Kidney (tissue), 13 donors: ENCODE measurements at regions not wholly inside any gene's neighbourhood (a gene's known extent, or its start where the extent isn't known, plus 50 kb on each side); places are given as distances from the start of the nearest gene placed in this dataset.
A peak's percentile ranks its signal among the peaks of the same experiment; 100 is the strongest.

Experiments used
- DNase-seq, 5 donors: peaks; one replicate each; pipeline ENCODE4 v3.0.0-alpha.2; 2013 to 2020
- FAIRE-seq: peaks from 2 replicates; lab custom pipeline; 2012; peaks lifted over from hg19 to GRCh38; lab: Jason Lieb, UNC
- H3K27ac ChIP-seq, 2 donors: one replicate each; pipeline ENCODE4 v1.7.0; 2013; ENCODE audit warnings: low read depth in 2 of 2, low read length in 2 of 2, inconsistent platforms in 1 of 2
- H3K27me3 ChIP-seq: one replicate; pipeline ENCODE4 v1.7.1; 2013; ENCODE audit warnings: low read length, inconsistent platforms; ENCODE audit not compliant: control insufficient read depth, insufficient read depth
- H3K36me3 ChIP-seq, 3 donors: one replicate each; pipeline versions ENCODE4 v1.7.0 to v1.7.1; 2013; ENCODE audit warnings: low read length in 3 of 3, control low read depth in 1 of 3, inconsistent platforms in 1 of 3; ENCODE audit not compliant: insufficient read depth in 3 of 3, control insufficient read depth in 2 of 3
- H3K4me1 ChIP-seq, 3 donors: one replicate each; pipeline versions ENCODE4 v1.7.0 to v1.7.1; 2013; ENCODE audit warnings: low read length in 3 of 3, inconsistent platforms in 1 of 3, low read depth in 1 of 3; ENCODE audit not compliant: control insufficient read depth in 2 of 3, insufficient read depth in 2 of 3
- H3K4me3 ChIP-seq, 3 donors: one replicate each; pipeline versions ENCODE4 v1.7.0 to v1.8.1; 2013; ENCODE audit warnings: low read length in 3 of 3, control low read depth in 1 of 3, inconsistent platforms in 1 of 3
- H3K9ac ChIP-seq, 3 donors: one replicate each; pipeline versions ENCODE4 v1.7.0 to v1.7.1; 2013; ENCODE audit warnings: low read length in 3 of 3, control low read depth in 1 of 3, inconsistent platforms in 1 of 3
- H3K9me3 ChIP-seq, 3 donors: one replicate each; pipeline versions ENCODE4 v1.7.0 to v1.7.1; 2013; ENCODE audit warnings: low read length in 3 of 3, control low read depth in 1 of 3, inconsistent platforms in 1 of 3; ENCODE audit not compliant: control insufficient read depth in 2 of 3, insufficient read depth in 1 of 3
- intact Hi-C: fragments of 100-400 bp; cut with DNase I; formaldehyde crosslinking; loops from one replicate; pipeline ENCODE4 v1.11.1; 2022
- TF ChIP-seq, protein P1 (sequence below): IDR thresholded peaks from 3 replicates; pipeline ENCODE4 v1.5.1; 2012; ENCODE audit warnings: mild to moderate bottlenecking, moderate library complexity, borderline replicate concordance; ENCODE audit not compliant: insufficient read depth; ENCODE audit errors: extremely low read depth
- donor health status: control.
- donor health status: control.
- donor health status: control.
- donor health status: control.
- donor health status: control.
- donor health status: DM: yes; HTN: yes; CAD: no.
- donor health status: Normal renal cell carcinoma (clear cell type).

DNA sequence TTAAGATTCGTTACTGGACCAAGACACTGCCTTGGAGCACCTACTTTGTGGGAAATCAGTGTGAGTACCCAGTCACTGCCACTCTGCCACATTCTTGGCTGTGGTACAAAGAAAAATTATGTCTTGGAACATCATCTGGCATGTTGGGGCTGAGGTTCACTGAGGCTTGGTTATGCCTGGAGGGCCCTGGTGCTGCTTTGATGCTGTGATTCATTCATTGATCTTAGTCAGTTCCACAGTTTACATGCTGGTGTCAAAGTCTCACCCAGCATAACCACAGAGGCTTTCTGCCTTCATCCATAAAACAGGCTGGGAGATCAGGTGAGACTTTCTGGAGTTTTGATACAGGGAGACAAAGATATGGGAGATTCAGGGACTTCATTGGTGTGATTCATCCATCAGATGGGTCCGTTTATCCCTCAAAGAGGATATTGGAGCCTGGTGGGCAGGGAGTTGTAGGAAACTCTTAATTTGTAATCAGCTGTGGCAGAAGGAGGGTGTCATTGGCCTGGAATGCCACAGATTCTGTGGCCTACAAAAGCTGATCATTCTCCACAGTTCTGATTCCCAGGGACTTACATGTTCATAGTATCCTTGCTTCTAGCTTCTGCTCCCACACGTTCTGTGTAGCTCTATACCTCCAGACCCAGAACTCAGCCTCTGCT lies 322.5 kb downstream of the PMP22 start:
- intact Hi-C loops: no loop called here
- Histone ChIP-seq H3K27ac (no peak overlapping the region), H3K27me3 (no peaks in the 10 kb centered on the region), H3K4me1 (peaks cover 0 to 3% (median 0%) of the 10 kb centered on the region in 3 donors), H3K9me3 (no peaks in the 10 kb centered on the region), H3K4me3 (no peak overlapping the region), H3K9ac (no peak overlapping the region), H3K36me3 (no peaks in the 10 kb centered on the region)
- TF ChIP-seq, protein P1, sequence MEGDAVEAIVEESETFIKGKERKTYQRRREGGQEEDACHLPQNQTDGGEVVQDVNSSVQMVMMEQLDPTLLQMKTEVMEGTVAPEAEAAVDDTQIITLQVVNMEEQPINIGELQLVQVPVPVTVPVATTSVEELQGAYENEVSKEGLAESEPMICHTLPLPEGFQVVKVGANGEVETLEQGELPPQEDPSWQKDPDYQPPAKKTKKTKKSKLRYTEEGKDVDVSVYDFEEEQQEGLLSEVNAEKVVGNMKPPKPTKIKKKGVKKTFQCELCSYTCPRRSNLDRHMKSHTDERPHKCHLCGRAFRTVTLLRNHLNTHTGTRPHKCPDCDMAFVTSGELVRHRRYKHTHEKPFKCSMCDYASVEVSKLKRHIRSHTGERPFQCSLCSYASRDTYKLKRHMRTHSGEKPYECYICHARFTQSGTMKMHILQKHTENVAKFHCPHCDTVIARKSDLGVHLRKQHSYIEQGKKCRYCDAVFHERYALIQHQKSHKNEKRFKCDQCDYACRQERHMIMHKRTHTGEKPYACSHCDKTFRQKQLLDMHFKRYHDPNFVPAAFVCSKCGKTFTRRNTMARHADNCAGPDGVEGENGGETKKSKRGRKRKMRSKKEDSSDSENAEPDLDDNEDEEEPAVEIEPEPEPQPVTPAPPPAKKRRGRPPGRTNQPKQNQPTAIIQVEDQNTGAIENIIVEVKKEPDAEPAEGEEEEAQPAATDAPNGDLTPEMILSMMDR: no peak
- DNase-seq: no peak
- no peak for FAIRE-seq

DNA sequence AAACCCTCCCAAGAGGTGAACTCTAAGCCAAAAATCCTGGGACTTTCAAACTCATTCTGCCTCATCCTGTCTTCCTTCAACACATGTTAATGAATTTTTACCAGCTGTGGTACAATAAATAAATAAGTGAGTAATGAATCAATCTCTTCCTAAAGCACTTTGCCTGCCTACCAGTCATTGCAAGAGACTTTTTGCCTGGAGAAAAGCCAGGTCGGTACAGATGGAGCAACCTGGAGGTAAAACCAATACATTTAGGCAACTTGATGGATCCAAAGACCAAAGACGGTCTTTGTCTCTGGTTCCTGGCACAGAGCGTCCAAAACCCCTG lies 324.2 kb downstream of the PMP22 start:
- no peaks in the 10 kb centered on the region for H3K27me3 ChIP-seq
- FAIRE-seq (no peak), DNase-seq (no peak)
- H3K36me3 ChIP-seq: no peaks in the 10 kb centered on the region
- H3K9ac ChIP-seq: no peak overlapping the region
- TF ChIP-seq, protein P1: no peak
- peaks cover 0 to 3% (median 0%) of the 10 kb centered on the region in 3 donors for H3K4me1 ChIP-seq
- intact Hi-C loops: no loop called here
- no peaks in the 10 kb centered on the region for H3K9me3 ChIP-seq
- H3K27ac ChIP-seq: no peak overlapping the region
- H3K4me3 ChIP-seq: no peak overlapping the region

DNA sequence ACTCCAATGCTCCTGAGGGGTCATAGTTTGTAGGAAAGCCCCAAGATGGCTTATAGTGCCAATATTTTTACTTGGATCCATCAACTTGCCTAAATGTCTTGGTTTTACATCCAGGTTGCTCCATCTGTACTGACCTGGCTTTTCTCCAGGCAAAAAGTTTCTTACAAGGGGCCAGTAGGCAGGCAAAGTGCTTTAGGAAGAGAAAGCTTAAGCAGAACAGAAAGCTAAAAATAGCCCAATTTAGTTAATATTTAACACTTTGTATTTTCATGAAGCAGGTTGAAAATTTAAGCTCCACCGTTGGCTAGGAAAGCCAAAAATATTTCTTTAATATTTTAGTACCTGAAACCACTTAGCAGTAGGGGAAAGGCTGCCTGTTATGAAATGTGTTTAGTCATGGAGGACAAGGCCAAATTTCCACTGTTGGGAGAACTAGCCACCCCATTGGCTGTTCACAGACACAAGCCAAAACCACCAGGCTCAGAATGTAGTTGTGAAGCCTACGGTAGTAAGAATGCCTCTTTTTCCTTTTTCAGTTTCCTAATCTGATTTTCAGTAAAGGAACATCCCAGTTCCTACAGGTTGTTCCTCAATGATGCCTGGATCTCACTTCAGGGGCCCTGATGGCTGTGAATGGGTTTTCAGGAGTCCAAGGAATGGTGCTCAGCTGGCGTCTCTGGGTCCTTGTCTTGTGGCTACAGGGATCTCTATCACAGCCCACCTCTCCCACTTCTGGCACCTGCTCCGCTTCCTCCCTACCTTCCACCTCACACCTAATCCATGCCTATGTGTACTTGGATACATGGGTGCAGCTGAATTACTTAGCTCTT lies 324.8 kb downstream of the PMP22 start:
- H3K27me3 ChIP-seq: no peaks in the 10 kb centered on the region
- FAIRE-seq (no peak), DNase-seq (peak in 1 of 5 donors; percentile 20)
- TF ChIP-seq, protein P1: no peak
- H3K4me1 ChIP-seq: peaks cover 0 to 3% (median 0%) of the 10 kb centered on the region in 3 donors
- no peaks in the 10 kb centered on the region for H3K36me3 ChIP-seq
- H3K27ac ChIP-seq: no peak overlapping the region
- H3K9me3 ChIP-seq: no peaks in the 10 kb centered on the region
- no peak overlapping the region for H3K9ac ChIP-seq
- intact Hi-C loops: no loop called here
- no peak overlapping the region for H3K4me3 ChIP-seq
